ENCODE measurements at regions not wholly inside any gene's neighbourhood (a gene's known extent, or its start where the extent isn't known, plus 50 kb on each side); places are given as distances from the start of the nearest gene placed in this dataset.

GRCh38 chr12:131404705-131405104 lies 306.2 kb upstream of the SFSWAP start:
- no peak for TF ChIP-seq FUS (optimal IDR thresholded peaks at IDR 0.05; ENCODE audit: low read depth, low read length)
- TF ChIP-seq CTCF (IDR thresholded peaks at IDR 0.05 in 2 of 3, conservative IDR thresholded peaks at IDR 0.05 in 1 of 3; ENCODE audit: insufficient read depth in 2 of 3, low read depth in 1 of 3, low read length in 3 of 3) = no peak
- no peak for TF ChIP-seq E4F1 (CRISPR knock-in tag; IDR thresholded peaks at IDR 0.05; ENCODE audit: borderline replicate concordance)
- no peak for TF ChIP-seq FOXA1 (IDR thresholded peaks at IDR 0.05; ENCODE audit: borderline replicate concordance)
- TF ChIP-seq ZNF384 (IDR thresholded peaks at IDR 0.05; ENCODE audit: low read depth, low read length) = no peak
- TF ChIP-seq TARDBP (IDR thresholded peaks at IDR 0.05) = no peak
- TF ChIP-seq THAP12 (CRISPR knock-in tag; IDR thresholded peaks at IDR 0.05) = no peak
- no peak for TF ChIP-seq TCF3 (CRISPR knock-in tag; IDR thresholded peaks at IDR 0.05)
